WTC11 (cell line): ENCODE measurements at regions not wholly inside any gene's neighbourhood (a gene's known extent, or its start where the extent isn't known, plus 50 kb on each side); places are given as distances from the start of the nearest gene placed in this dataset.

Experiments used
- ATAC-seq: fragments of 200-7000 bp; cut with Tn5 transposase; 2 replicates; pipeline ENCODE4 v1.10.0; 2021; ENCODE audit warnings: mild to moderate bottlenecking, moderate library complexity
- CTCF ChIA-PET: fragments of 300-600 bp; sonication (Branson Sonifier 250); formaldehyde crosslinking; loops from one replicate; lab custom pipeline; 2021; ENCODE audit warnings: antibody characterized with exemption; lab: Charles Lee
- POLR2A ChIA-PET: fragments of 350-600 bp; sonication (Branson Sonifier 250); formaldehyde crosslinking; loops from one replicate; lab custom pipeline; 2021; ENCODE audit warnings: antibody characterized with exemption; lab: Charles Lee
- DNase-seq: peaks from one replicate; pipeline ENCODE4 v3.0.0; 2021; ENCODE audit warnings: low spot score
- H3K27ac Mint-ChIP-seq: 2 replicates; pipeline ENCODE4 v1.8.0; 2021; ENCODE audit warnings: mixed read lengths
- H3K27me3 Mint-ChIP-seq: 2 replicates; pipeline ENCODE4 v1.8.0; 2021; ENCODE audit warnings: low read depth, mild to moderate bottlenecking, moderate library complexity, mixed read lengths
- H3K36me3 Mint-ChIP-seq: 2 replicates; pipeline ENCODE4 v1.8.0; 2021; ENCODE audit warnings: mixed read lengths
- H3K4me1 Mint-ChIP-seq: 2 replicates; pipeline ENCODE4 v1.8.0; 2022; ENCODE audit warnings: mixed read lengths
- H3K4me3 Mint-ChIP-seq: 2 replicates; pipeline ENCODE4 v1.8.0; 2021; ENCODE audit warnings: mild to moderate bottlenecking, moderate library complexity, mixed read lengths
- H3K9me3 Mint-ChIP-seq: 2 replicates; pipeline ENCODE4 v1.8.0; 2021; ENCODE audit warnings: mixed read lengths
- AFF4 ChIP-seq: sonication (generic); formaldehyde crosslinking; IDR thresholded peaks from 2 replicates; pipeline ENCODE4 v1.8.1; 2023; ENCODE audit warnings: mild to moderate bottlenecking, missing genetic modification reagents, borderline replicate concordance
- ATF2 ChIP-seq: sonication (generic); formaldehyde crosslinking; IDR thresholded peaks from 2 replicates; pipeline ENCODE4 v1.8.1; 2022; ENCODE audit warnings: low read depth, missing genetic modification reagents, borderline replicate concordance
- CBFB ChIP-seq: sonication (generic); formaldehyde crosslinking; IDR thresholded peaks from 2 replicates; pipeline ENCODE4 v1.8.1; 2022; ENCODE audit warnings: mild to moderate bottlenecking, low read depth, missing genetic modification reagents
- CDX4 ChIP-seq: fragments of 250-450 bp; sonication (Bioruptor Pico); IDR thresholded peaks from 2 replicates; pipeline ENCODE4 v1.9.0; 2021; ENCODE audit warnings: moderate library complexity, mild to moderate bottlenecking, inconsistent platforms, borderline replicate concordance
- FOXP1 ChIP-seq: sonication (generic); formaldehyde crosslinking; IDR thresholded peaks from 2 replicates; pipeline ENCODE4 v1.8.0; 2022; ENCODE audit warnings: missing genetic modification reagents, mild to moderate bottlenecking, moderate library complexity, borderline replicate concordance
- GTF2I ChIP-seq: fragments of 250-450 bp; sonication (Bioruptor Pico); conservative IDR thresholded peaks from 2 replicates; pipeline ENCODE4 v1.4.0; 2021; ENCODE audit warnings: mild to moderate bottlenecking
- MXD4 ChIP-seq: fragments of 250-450 bp; sonication (Bioruptor Pico); IDR thresholded peaks from 2 replicates; pipeline ENCODE4 v1.8.0; 2021; ENCODE audit warnings: mild to moderate bottlenecking, moderate library complexity, borderline replicate concordance
- SOX15 ChIP-seq: fragments of 250-450 bp; sonication (Bioruptor Pico); IDR thresholded peaks from 2 replicates; pipeline ENCODE4 v1.9.0; 2021; ENCODE audit warnings: mild to moderate bottlenecking
- TF ChIP-seq, protein P1 (sequence below): sonication (generic); formaldehyde crosslinking; IDR thresholded peaks from 2 replicates; pipeline ENCODE4 v1.8.1; 2022; ENCODE audit warnings: mild to moderate bottlenecking, moderate library complexity, missing genetic modification reagents
- TF ChIP-seq, protein P2 (sequence below): sonication (generic); formaldehyde crosslinking; conservative IDR thresholded peaks from 2 replicates; pipeline ENCODE4 v1.8.1; 2022; ENCODE audit warnings: mild to moderate bottlenecking, missing genetic modification reagents
- TF ChIP-seq, protein P3 (sequence below): sonication (generic); formaldehyde crosslinking; IDR thresholded peaks from 2 replicates; pipeline ENCODE4 v1.8.1; 2023; ENCODE audit warnings: mild to moderate bottlenecking, missing genetic modification reagents
- TF ChIP-seq, protein P4 (sequence below): fragments of 250-450 bp; sonication (Bioruptor Pico); conservative IDR thresholded peaks from 2 replicates; pipeline ENCODE4 v1.9.0; 2021; ENCODE audit warnings: mild to moderate bottlenecking

DNA sequence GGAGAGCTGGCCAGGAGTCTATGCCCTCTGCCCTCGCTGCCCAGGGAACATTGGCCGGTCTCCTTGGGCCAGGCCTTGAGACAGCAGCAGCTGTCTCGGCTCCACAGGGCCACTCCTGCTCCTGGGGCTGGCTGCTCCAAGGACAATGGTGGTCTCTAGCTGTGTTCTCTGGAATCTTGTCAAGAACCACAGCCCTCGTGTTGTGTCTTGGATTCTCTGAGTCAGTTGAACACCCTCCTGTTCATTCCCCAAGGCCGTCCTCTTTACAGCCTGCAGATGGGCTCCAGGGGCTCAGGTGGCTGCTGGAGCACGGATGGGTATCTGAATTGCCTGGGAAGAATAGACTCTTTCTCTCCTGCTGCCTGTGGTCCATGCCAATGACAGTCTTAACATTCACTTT lies 511.1 kb downstream of the GLRX3 start (continued):
- no peak for TF ChIP-seq ATF2 (CRISPR knock-in tag)

GRCh38 chr10:130648807-130649206 lies 512.6 kb downstream of the GLRX3 start:
- Mint-ChIP-seq H3K9me3 (peaks cover 64% of the 10 kb centered on the region), H3K27me3 (peaks cover 12% of the 10 kb centered on the region), H3K27ac (no peak overlapping the region), H3K36me3 (peaks cover 58% of the 10 kb centered on the region), H3K4me1 (no peaks in the 10 kb centered on the region), H3K4me3 (no peak overlapping the region)
- DNase-seq (no peak), ATAC-seq (no peak)
- POLR2A ChIA-PET, result no interaction called here
- CTCF ChIA-PET, result no interaction called here
- TF ChIP-seq, protein P1, sequence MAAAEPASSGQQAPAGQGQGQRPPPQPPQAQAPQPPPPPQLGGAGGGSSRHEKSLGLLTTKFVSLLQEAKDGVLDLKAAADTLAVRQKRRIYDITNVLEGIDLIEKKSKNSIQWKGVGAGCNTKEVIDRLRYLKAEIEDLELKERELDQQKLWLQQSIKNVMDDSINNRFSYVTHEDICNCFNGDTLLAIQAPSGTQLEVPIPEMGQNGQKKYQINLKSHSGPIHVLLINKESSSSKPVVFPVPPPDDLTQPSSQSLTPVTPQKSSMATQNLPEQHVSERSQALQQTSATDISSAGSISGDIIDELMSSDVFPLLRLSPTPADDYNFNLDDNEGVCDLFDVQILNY (CRISPR knock-in tag), result no peak
- TF ChIP-seq, protein P2, sequence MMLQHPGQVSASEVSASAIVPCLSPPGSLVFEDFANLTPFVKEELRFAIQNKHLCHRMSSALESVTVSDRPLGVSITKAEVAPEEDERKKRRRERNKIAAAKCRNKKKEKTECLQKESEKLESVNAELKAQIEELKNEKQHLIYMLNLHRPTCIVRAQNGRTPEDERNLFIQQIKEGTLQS, result no peak
- TF ChIP-seq, protein P3, sequence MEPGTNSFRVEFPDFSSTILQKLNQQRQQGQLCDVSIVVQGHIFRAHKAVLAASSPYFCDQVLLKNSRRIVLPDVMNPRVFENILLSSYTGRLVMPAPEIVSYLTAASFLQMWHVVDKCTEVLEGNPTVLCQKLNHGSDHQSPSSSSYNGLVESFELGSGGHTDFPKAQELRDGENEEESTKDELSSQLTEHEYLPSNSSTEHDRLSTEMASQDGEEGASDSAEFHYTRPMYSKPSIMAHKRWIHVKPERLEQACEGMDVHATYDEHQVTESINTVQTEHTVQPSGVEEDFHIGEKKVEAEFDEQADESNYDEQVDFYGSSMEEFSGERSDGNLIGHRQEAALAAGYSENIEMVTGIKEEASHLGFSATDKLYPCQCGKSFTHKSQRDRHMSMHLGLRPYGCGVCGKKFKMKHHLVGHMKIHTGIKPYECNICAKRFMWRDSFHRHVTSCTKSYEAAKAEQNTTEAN (CRISPR knock-in tag), result no peak

- DNase-seq (no peak), ATAC-seq (no peak)
- Mint-ChIP-seq H3K4me1 (no peaks in the 10 kb centered on the region), H3K36me3 (peaks cover 44% of the 10 kb centered on the region), H3K27me3 (peaks cover 8% of the 10 kb centered on the region), H3K27ac (no peak overlapping the region), H3K9me3 (peaks cover 41% of the 10 kb centered on the region), H3K4me3 (no peak overlapping the region)
- TF ChIP-seq FOXP1 (no peak), AFF4 (no peak), SOX15 (CRISPR knock-in tag) (no peak), CBFB (CRISPR knock-in tag) (no peak), MXD4 (no peak)
- ChIA-PET CTCF (no interaction called here), POLR2A (no interaction called here)
These were observed 516.4 kb downstream of the GLRX3 start for GRCh38 chr10:130652544-130652943.

- H3K4me1 Mint-ChIP-seq, result no peaks in the 10 kb centered on the region
- TF ChIP-seq FOXP1 (no peak), CDX4 (CRISPR knock-in tag) (no peak), GTF2I (CRISPR knock-in tag) (no peak)
- TF ChIP-seq, protein P4, sequence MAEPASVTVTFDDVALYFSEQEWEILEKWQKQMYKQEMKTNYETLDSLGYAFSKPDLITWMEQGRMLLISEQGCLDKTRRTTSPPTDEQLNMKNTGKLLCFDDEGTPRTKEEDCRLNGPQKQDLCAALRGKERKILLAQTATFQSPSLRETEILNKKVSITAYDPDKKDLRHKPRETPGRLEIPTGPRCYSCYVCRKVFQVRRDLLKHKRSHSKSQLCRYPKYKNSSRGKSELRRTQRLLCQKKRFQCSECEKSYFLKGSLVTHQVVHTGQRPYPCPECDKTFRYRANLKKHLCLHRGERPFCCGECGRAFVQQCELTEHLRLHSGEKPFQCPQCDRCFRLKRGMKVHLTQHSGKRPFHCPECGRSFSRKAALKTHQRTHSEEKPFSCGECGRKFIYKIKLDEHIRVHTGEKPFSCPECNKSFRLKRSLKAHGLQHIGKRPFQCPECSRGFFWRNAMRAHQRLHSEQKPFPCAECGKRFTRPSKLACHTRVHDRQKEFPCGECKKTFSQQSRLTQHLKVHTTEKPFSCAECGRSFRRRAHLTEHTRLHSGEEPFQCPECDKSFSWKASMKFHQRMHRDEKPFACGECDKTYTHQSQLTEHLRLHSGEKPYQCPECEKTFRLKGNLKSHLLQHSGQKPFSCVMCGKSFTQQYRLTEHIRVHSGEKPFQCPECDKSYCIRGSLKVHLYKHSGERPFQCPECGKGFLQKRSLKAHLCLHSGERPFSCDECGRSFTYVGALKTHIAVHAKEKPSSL (CRISPR knock-in tag), result no peak
- H3K27ac Mint-ChIP-seq, result no peak overlapping the region
- CTCF ChIA-PET, result no interaction called here
- peaks cover 43% of the 10 kb centered on the region for H3K36me3 Mint-ChIP-seq
- ATAC-seq (no peak), DNase-seq (no peak)
- peaks cover 41% of the 10 kb centered on the region for H3K9me3 Mint-ChIP-seq
- H3K27me3 Mint-ChIP-seq, result peaks cover 8% of the 10 kb centered on the region
- H3K4me3 Mint-ChIP-seq, result no peak overlapping the region
- POLR2A ChIA-PET, result no interaction called here
These were observed 516.9 kb downstream of the GLRX3 start for GRCh38 chr10:130652964-130653578.
